CD4-positive, alpha-beta T cell treated with Interleukin-10 for 1 hour (primary cell): ENCODE measurements at regions not wholly inside any gene's neighbourhood (a gene's known extent, or its start where the extent isn't known, plus 50 kb on each side); places are given as distances from the start of the nearest gene placed in this dataset.
"Not testable (repeated sequence)": the region's sequence is repeated elsewhere in the genome, so short reads cannot be mapped to it uniquely, and the experiment has no call there.

Experiments
- DNase-seq: peaks from one replicate; pipeline ENCODE4 v3.0.0-alpha.2; 2020

DNA sequence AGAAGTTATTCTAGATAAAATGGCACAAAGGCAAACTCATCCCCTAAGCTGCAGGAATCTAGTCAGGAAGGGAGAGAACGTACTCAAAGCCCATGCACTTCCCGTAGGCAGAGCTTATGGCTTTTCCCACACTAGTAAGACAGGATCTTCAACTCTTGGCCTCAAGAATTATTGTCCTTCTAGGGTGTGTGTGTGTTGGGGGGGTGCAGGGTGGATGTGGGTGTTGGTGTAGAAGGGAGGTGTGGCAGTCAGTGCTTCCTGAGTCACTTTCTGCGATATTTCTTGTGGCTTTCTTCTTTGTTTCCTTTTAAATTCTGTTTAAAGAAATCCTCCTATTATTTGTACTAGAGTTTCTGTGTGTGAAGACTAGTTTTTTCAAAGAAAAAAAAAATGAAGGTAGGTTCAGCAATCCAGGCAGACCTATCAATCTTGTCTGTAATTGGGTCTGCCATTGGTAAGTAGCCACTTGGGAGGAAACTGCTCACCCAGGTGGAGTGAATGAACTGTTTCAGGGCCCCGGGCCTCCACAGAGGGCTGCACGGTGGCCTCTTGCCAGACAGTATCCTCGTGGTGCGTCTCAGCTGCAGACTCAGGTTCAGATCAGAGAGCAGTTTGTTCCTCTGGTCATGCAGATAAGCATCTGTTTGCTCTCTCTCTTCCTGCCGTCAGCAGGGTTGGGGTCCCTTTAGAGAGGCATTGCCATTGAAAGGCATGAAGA lies 131.9 kb downstream of the NPR3 start:
- no peak for DNase-seq

DNA sequence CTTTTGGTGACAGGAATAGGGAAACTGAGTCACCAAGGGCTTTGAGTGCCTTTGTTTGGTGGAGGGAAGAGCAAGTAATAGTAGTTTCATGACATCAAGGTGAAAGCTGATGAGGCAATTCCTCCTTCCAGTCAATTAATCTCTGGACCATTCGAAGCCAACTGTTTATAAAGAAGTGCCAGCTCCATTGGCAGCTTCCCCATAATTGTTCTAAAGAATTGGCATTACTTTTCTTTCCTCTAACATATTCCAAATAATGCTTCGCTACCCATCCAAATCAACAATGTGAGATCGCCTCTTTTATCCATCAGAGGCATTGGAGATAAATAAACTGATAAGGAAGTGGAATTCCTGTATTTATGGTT lies 132.4 kb downstream of the NPR3 start:
- no peak for DNase-seq

DNA sequence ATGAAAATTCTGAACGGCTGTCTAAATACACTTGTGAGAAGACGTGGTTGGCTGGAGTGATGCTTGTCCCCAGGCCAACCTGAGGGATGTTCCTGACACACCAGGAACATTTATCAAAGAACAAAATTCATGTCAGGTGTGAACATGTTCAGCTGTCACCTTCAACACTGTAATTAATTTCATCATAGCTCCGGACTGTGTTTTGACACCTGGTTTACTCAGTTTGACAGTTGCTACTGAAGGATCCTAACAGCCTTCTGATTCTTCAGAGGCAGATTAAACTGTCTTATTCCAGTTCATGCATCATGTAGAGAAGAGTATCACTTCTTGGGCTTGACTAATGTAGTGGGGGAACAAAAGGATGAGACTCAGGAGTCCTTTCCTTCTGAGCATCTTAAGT lies 134.1 kb downstream of the NPR3 start:
- no peak for DNase-seq

DNA sequence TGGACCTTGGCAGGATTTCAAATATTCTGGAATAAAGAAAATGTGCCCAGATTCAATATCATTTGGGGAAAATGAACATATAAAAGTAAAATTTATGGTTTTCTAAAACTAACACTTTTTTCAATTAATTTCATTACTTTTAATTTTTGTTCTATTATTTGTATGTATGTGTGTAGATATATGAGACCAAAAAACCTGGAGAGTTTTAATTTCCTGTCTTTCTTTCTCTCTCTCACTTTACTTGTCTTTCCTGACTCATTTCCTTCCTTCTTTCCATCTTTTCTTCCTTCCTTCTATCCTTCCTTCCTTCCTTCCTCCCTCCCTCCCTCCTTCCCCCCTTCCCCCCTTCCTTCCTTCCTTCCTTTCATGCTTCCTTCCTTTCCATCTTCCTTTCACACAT lies 137.0 kb downstream of the NPR3 start:
- DNase-seq: no peak

DNA sequence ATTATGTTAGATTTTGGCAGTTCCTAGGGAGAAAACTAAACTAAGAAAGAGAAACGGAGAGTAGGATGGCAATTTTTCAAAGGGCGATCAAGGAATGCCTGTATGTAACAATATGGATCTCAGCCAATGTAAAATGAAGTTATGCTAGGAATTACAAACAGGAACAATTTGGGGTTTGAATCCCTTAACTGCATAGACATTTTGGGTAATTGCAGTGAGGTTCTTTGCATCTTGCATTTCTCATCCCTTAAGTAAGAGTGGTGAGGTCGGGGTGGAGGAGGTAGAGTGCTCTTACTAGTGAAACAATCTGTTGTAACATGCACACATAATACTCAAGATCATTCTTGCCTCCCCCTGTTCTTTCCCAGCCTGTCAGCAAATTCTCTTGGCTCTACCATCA lies 137.6 kb downstream of the NPR3 start:
- DNase-seq: no peak

DNA sequence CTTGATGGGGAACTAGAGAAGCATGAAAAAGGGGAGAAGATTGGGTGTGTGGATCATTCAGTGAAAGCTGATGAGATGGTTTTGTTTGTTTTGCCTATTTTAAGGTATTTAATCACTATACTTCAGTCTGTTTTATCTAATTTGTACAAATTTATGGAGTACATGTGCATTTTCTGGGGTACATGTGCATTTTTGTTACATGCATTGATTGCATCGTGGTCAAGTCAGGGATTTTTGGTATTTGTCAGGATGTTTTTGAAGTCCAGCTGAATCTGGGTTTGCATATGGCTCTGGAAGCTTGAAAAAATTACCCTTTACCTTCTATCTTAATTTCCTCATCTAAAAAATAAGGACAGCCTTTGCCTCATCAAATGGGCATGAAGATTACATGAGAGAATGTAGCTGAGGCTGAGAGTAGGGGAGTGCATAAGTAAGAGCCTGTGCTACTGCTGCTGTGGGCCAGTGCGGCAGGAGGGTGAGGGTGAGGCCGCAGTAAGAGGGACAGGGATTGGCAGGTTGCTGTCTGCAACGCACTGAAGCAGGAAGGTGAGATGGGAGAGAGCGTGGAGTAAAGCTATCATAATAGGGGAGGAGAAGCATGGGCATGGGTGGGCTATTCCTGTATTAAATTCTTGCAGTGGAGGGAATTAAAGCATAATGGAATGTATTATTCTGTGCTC lies 139.8 kb downstream of the NPR3 start:
- DNase-seq: no peak

DNA sequence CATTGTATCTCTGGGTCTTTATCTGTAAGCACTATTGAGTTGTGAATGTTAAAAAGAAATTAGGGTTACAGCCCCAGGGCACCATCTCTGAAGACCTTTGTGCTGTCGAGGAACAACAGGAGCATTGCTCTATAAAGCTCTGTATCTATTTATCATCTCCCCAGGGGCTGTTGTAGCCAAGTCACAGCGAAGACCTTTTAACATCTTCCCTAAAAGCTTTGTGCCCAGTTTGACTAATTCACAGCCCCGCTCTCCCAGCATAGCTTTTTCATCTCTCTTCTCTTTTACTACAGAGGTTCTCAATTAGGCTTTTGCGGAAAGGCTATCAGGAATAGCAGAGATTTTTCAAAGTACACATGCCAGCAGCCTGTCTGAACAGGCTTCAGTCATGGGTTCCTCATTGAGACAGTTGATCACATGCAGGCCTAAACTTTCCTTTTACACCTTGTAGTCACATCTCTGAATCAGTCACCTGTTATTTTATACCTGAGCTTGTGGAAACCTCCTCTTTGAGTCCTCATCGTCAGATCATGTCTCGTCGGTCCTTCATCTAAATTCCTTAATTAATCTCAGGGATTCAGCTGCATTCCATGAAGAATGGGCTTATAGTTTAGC lies 140.5 kb downstream of the NPR3 start:
- DNase-seq: no peak

DNA sequence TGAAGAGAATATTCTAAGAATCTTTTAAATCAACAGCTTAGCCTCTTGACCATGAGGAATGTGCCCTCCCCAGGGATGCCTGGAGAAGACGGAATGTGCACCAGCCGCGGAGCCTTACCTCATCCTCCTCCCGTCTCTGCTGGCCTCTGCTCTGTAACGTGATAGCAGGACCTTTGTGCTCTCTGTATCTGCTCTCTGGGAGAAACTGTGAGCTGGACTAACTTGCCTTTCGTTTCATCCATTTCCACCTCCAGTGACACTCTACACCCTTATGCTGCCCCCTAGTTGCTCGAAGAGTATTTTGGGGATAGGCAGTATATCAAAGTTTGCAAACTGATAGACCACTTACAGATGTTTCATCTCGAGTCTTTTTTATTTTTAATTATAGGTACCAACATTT lies 141.4 kb downstream of the NPR3 start:
- no peak for DNase-seq

DNA sequence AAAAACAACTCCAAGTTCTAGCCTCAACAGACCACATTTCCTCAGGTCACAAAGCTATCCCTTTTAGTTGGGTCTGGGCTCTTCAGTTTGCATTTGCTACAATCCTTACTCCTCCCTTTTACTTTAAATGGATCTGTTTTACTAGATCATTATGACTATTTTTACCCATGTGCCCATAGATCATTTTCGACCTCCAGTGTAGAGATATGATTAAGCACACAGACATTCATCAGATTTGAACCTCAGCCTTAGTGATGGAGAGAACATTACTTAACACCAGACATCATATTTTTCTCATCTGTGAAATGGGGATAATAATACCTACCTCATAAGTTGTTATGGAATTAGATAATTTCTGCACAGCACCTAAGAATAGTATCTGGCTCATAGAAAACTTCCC lies 141.9 kb downstream of the NPR3 start:
- no peak for DNase-seq

DNA sequence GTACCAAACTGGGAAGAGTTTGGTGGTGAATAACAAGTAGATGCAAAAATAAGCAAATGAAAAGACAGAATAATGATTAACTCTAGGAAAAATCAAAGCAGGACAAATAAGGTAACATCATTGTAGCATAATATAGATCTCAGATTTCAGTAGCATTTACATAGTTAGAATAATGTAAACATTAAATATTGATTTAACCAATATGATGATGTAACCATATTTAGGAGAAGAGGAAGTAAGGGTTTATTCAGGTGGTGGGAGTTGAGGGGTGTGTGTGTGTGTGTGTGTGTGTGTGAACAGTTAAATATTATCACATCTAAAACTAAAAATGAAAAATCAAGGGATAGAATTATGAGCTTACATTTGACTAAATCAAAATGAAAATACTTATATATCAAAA lies 143.4 kb downstream of the NPR3 start:
- DNase-seq: no peak

DNA sequence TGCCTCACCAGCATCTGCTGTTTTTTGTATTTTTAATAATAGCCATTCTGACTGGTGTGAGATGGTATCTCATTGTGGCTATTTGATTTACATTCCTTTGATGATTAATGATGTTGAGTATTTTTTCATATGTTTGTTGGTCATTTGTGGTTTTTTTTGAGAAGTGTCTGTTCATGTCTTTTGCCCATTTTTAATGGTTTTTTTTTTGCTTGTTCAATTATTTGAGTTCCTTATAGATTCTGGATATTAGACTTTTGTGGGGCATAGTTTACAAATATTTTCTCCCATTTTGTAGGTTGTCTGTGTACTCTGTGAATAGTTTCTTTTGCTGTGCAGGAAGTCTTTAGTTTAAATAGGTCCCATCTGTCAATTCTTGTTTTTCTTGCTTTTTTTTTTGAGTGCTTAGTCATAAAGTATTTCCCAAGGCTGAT lies 148.1 kb downstream of the NPR3 start:
- no peak for DNase-seq

DNA sequence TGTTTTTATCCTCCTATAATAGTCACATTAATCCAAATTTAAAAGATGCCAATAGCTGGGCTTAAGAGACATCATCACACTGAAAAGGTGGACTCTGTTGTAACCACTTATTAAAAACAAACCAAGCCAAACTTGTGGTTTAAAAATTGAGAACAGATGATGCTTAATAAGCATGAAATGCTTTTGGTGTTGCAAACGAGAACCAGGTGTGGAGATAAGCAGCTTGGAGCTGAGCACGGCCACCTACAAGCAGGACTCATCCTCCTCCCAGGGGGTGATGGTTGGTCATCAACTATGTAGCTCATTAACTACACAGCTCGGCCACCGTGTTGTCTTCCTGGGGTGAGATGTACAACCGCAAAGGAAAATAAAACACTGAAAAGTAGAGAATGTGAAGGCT lies 154.4 kb downstream of the NPR3 start:
- no peak for DNase-seq

DNA sequence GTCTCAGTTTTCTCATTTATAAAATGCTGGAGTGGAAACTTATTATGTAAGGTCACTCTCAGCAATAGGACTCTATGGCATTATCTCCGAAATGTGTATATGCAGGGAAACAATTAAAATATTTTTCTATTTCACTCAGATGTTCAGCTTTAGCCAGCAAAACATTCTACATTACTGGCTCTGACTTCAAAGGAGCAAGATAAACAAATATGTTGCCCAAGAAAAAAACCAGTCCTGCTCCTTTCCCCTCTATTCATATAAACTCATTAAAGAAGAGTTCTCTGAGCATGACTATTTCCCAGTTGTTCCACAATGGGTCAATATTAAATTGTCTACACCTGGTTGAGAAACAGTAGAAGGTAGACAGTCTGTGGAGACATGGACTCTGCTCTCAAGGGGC lies 155.0 kb downstream of the NPR3 start:
- DNase-seq: no peak

DNA sequence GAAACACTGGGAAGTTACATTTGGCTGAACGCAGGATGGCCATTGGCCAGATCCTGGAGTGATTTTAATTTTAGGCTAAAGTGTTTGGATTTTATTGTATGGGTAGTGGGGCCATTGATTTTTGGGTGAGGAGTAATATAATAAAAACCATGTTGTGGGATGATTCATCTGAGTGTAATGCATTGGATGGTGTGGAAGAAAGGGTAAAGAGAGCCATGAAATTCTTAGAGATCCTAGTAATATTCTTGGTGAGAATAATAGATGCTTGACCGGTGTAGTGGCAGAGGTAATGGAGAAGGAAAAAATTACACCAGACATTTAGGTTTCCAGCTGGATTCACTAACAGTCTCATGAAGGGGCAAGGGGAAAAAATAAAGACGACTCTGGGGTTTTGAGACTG lies 158.1 kb downstream of the NPR3 start:
- no peak for DNase-seq

DNA sequence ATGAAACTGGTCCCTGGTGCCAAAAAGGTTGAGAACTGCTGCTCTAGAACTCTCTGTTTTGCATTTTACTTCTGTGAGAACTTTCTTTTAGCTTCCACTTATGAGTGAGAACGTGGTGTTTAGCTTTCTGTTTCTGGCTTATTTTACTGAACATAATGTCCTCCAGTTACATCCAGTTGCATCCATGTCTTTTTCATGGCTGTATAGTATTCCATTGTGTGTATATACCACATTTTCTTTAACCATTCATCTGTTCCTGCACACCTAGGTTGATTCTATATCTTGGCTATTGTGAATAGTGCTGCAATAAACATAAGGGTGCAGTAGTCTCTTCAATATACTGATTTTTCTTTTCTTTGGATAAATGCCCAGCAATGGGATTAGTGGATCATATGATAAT lies 165.7 kb downstream of the NPR3 start:
- no peak for DNase-seq

DNA sequence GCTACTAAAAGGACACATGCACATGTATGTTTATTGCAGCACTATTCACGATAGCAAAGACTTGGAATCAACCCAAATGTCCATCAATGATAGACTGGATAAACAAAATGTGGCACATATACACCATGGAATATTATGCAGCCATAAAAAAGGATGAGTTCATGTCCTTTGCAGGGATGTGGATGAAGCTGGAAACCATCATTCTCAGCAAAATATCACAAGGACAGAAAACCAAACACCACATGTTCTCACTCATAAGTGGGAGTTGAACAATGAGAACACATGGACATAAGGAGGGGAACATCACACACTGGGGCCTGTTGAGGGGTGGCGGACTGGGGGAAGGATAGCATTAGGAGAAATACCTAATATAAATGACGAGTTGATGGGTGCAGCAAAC lies 168.2 kb downstream of the NPR3 start:
- not testable (repeated sequence) for DNase-seq

DNA sequence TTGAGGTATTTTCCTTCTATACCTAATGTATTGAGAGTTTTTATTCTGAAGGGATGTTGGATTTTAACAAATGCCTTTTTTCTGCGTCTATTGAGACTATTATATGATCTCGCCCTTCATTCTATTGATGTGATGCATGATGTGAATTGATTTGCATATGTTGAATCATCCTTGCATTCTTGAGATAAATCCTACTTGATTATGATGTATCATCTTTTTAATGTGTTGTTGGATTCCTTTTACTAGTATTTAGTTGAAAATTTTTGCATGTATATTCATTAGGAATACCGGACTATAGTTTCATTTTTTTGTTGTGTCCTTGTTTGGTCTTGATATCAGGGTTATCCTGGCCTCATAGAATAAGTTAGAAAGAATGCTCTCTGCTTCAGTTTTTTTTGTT lies 169.7 kb downstream of the NPR3 start:
- DNase-seq: no peak

DNA sequence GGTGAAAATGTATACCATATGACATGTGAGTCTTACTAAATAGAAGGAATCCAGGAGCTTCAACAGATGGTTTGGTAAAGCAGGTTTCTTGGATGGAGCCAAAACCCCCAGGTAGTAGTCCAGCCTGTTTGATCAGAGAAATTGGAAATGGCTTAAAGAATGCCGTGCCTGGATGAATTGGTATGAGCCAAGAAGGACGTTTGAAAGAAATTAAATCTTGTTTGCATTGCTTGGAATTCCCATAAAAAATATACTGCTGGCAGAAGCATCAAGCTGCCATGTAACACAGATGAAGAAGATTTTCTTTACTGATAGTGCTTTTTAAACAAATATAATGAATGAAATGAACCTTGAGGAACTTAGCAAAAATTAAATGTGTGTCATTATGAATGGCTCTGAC lies 176.3 kb downstream of the NPR3 start:
- DNase-seq: no peak

DNA sequence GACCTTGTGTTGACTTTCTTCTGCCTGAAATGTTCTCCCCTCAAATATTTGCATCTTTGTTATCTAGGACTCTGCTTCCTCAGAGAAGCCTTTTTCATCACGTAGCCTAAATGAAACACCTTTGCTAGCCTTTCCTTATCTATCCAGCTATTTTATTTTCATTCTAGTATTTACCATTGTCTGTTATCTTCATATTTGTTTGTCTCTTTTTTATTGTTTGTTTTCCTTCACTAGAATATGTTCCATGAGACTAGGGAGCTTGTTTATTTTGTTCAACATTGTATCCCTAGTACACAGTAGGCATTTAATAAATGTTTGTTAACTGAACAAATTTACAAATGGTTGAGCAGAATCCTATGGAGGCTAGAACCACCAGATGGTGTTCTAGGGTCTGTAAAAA lies 178.0 kb downstream of the NPR3 start:
- DNase-seq: no peak

DNA sequence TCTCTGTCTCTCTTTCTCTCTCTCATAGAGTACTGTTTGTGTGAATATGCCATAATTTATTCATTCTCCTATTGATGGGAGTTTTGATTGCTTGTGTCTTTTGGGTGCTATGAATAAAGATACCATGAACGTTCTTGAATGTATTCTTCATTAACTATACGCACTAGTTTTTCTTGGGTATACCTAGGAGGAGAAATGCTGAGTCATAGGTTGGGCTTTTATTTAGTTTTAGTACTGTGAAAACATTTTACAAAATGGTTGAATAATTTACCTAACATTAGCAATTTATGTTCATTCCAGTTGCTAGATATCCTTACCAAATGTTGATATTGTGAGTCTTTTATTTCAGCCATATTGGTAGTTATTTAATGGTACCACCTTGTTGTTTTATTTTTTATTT lies 192.5 kb downstream of the NPR3 start:
- no peak for DNase-seq

DNA sequence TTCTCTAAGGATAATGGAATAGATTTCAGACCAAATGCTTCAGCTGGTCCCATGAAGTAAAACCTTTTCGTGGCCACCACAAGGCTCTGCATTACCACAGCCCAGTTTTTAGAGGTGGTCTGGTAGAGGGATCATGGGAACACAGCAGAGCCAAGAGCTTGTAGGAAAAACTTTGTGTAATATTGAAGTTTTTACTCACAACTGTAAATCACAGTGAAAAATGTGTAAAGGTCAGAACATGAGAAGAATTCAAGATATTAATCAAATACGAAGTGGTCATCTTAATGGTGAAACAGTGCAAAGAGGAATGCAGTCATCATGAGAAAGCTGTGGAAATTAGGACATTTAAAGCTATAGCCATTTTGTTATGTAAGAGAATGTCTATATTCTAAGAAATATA lies 197.5 kb downstream of the NPR3 start:
- DNase-seq: no peak

DNA sequence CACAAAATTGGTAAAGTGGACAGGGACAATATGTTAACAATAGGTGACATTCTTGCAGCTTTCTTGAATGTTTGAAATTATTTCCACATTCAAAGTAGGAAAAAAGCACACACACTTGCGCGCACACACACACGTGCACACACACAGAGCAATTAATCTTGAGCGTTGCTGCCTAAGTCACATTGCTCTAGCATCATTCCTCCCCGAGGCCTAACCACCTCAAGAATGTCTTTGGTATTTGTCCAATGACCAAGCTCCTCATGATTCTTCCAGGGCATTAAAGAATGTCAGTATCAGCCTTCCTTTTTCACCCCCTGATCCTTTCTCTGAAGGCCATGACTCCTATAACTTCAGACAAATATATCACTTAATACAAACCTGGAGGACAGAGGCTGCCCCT lies 198.1 kb downstream of the NPR3 start:
- DNase-seq: no peak

DNA sequence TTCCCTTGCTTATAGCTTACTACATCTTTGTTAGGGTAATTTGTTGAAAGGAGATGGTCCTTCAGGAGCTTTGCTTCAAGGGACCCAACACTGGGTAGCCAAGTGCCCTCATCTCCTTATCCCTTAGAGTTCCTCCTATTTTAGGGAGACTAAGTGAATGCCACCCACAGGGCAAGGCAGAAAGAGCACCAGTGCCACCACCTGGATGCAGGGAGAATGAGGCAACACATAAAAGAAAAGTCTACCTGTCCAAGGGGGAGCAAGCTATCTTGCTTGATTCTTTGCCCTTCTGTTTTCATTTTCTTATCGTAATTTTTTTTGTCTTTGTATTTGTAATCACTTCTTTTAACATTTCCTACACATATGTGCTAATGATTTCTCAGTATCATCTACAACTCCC lies 205.5 kb downstream of the NPR3 start:
- DNase-seq: no peak

DNA sequence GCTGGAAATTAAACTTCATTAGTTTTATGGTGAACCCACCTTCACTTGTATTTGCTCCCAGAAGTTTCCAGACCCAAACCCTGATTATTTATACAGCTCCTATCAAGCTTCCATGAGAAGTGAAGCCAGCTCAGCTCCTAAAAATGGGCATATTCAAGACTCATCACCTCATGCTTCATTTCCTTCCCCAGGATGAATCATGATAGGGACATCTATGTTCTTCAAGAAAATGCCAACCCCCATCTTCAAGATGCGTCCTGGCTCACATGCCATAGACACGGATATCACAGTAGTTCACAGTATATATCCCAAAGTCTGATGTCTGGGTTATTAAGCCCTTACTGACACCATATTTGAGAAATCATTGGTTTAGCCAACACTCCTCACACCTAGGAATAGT lies 217.6 kb downstream of the NPR3 start:
- DNase-seq: no peak

DNA sequence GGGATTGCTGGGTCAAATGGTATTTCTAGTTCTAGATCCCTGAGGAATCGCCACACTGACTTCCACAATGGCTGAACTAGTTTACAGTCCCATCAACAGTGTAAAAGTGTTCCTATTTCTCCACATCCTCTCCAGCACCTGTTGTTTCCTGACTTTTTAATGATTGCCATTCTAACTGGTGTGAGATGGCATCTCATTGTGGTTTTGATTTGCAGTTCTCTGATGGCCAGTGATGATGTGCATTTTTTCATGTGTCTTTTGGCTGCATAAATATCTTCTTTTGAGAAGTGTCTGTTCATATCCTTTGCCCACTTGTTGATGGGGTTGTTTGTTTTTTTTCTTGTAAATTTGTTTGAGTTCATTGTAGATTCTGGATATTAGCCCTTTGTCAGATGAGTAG lies 220.3 kb downstream of the NPR3 start:
- not testable (repeated sequence) for DNase-seq
